Uterus (tissue), 2 donors: ENCODE measurements at regions not wholly inside any gene's neighbourhood (a gene's known extent, or its start where the extent isn't known, plus 50 kb on each side); places are given as distances from the start of the nearest gene placed in this dataset.

Experiments used
- POLR2A ChIP-seq, 2 donors: fragments of 450-650 bp; IDR thresholded peaks; one replicate each; pipeline ENCODE4 v1.6.1; 2016; ENCODE audit warnings: antibody characterized with exemption in 2 of 2, mild to moderate bottlenecking in 1 of 2, moderate library complexity in 1 of 2
- TF ChIP-seq, protein P1 (sequence below), 4 experiments: fragments of 200-600 bp in 2 of 4; fragments of 450-650 bp in 2 of 4; sonication (generic) in 2 of 4; IDR thresholded peaks; one replicate each; pipeline ENCODE4 v1.5.1; 2016 to 2019; ENCODE audit warnings: antibody characterized with exemption in 4 of 4, mild to moderate bottlenecking in 2 of 4, moderate library complexity in 1 of 4

DNA sequence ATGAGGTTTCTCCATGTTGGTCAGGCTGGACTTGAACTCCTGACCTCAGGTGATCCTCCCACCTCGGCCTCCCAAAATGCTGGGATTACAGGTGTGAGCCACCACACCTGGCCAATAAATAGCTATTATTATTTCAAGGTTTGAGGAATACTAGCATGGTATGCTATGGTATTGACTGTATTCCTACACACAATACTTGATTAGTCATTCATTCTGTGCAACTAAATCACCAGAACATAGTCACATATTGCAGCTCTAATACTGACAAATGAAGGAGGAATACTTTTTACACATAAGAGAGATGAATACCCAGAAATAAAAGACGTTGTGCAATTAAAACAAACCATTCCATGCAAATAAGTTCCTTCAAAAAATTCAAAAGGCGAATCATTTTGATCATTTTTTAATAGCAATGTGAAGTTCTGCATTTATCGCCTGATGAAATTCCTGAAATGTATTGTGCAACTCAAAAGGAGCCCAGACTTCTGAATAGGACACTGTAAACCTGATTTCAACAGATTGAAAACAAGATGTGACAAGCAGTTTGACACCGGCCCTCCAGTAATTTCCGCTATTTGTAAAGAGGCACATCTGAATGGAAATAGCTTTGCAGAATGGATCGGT lies 687.4 kb upstream of the SEMA6A start:
- TF ChIP-seq, protein P1, sequence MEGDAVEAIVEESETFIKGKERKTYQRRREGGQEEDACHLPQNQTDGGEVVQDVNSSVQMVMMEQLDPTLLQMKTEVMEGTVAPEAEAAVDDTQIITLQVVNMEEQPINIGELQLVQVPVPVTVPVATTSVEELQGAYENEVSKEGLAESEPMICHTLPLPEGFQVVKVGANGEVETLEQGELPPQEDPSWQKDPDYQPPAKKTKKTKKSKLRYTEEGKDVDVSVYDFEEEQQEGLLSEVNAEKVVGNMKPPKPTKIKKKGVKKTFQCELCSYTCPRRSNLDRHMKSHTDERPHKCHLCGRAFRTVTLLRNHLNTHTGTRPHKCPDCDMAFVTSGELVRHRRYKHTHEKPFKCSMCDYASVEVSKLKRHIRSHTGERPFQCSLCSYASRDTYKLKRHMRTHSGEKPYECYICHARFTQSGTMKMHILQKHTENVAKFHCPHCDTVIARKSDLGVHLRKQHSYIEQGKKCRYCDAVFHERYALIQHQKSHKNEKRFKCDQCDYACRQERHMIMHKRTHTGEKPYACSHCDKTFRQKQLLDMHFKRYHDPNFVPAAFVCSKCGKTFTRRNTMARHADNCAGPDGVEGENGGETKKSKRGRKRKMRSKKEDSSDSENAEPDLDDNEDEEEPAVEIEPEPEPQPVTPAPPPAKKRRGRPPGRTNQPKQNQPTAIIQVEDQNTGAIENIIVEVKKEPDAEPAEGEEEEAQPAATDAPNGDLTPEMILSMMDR (IDR thresholded peaks at IDR 0.05) = no peak
- no peak for TF ChIP-seq POLR2A (IDR thresholded peaks at IDR 0.05)
